H9 (cell line): ENCODE measurements at regions not wholly inside any gene's neighbourhood (a gene's known extent, or its start where the extent isn't known, plus 50 kb on each side); places are given as distances from the start of the nearest gene placed in this dataset.

ENCODE experiments used
- DNase-seq: peaks from one replicate; pipeline ENCODE4 v3.0.0-alpha.2; 2017
- H2AFZ ChIP-seq: one replicate; pipeline ENCODE4 v1.6.1; 2013; ENCODE audit warnings: mild to moderate bottlenecking, low read length, control low read depth, moderate library complexity
- H2AK5ac ChIP-seq: 2 replicates; pipeline ENCODE4 v1.6.1; 2013; ENCODE audit warnings: low read length, control low read depth, mixed read lengths; ENCODE audit not compliant: insufficient read length
- H2BK120ac ChIP-seq: one replicate; pipeline ENCODE4 v1.6.1; 2013; ENCODE audit warnings: low read depth, mild to moderate bottlenecking, low read length, control low read depth, inconsistent platforms; ENCODE audit not compliant: poor library complexity, severe bottlenecking
- H2BK12ac ChIP-seq: 2 replicates; pipeline ENCODE4 v1.6.1; 2013; ENCODE audit warnings: low read length, control low read depth, mixed read lengths, low read depth; ENCODE audit not compliant: insufficient read length
- H2BK15ac ChIP-seq: 2 replicates; pipeline ENCODE4 v1.6.1; 2013; ENCODE audit warnings: low read depth, low read length, control low read depth
- H2BK20ac ChIP-seq: one replicate; pipeline ENCODE4 v1.6.1; 2013; ENCODE audit warnings: low read depth, mild to moderate bottlenecking, low read length, control low read depth, inconsistent platforms; ENCODE audit not compliant: poor library complexity, severe bottlenecking
- H2BK5ac ChIP-seq: 2 replicates; pipeline ENCODE4 v1.6.1; 2013; ENCODE audit warnings: low read length, control low read depth, mixed read lengths; ENCODE audit not compliant: insufficient read length
- H3K14ac ChIP-seq: 2 replicates; pipeline ENCODE4 v1.6.1; 2013; ENCODE audit warnings: low read length, control low read depth; ENCODE audit not compliant: insufficient read depth
- H3K18ac ChIP-seq: 2 replicates; pipeline ENCODE4 v1.6.1; 2013; ENCODE audit warnings: low read depth, mild to moderate bottlenecking, mixed read lengths, low read length, control low read depth; ENCODE audit not compliant: insufficient read length
- H3K23ac ChIP-seq: 2 replicates; pipeline ENCODE4 v1.6.1; 2013; ENCODE audit warnings: low read length, control low read depth, mixed read lengths, low read depth; ENCODE audit not compliant: insufficient read length
- H3K23me2 ChIP-seq: 2 replicates; pipeline ENCODE4 v1.6.1; 2013; ENCODE audit warnings: low read depth, mild to moderate bottlenecking, mixed read lengths, low read length, control low read depth; ENCODE audit not compliant: insufficient read length, poor library complexity, severe bottlenecking
- H3K27ac ChIP-seq: 2 replicates; pipeline ENCODE4 v1.5.1; 2013; ENCODE audit warnings: low read length, control low read depth, mixed read lengths, low read depth; ENCODE audit not compliant: insufficient read length
- H3K27me3 ChIP-seq: 2 replicates; pipeline ENCODE4 v1.6.1; 2013; ENCODE audit warnings: low read length, control low read depth, inconsistent platforms; ENCODE audit not compliant: insufficient read depth
- H3K4ac ChIP-seq: 2 replicates; pipeline ENCODE4 v1.6.1; 2013; ENCODE audit warnings: low read depth, mild to moderate bottlenecking, control low read depth, inconsistent platforms, low read length, moderate library complexity
- H3K4me1 ChIP-seq: 2 replicates; pipeline ENCODE4 v1.6.1; 2013; ENCODE audit warnings: low read length, control low read depth, inconsistent platforms; ENCODE audit not compliant: insufficient read depth
- H3K4me2 ChIP-seq: 2 replicates; pipeline ENCODE4 v1.6.1; 2013; ENCODE audit warnings: low read length, control low read depth, mixed read lengths; ENCODE audit not compliant: insufficient read length, insufficient read depth
- H3K56ac ChIP-seq: 2 replicates; pipeline ENCODE4 v1.6.1; 2013; ENCODE audit warnings: low read depth, mild to moderate bottlenecking, mixed read lengths, low read length, control low read depth; ENCODE audit not compliant: insufficient read length
- H3K79me1 ChIP-seq: 2 replicates; pipeline ENCODE4 v1.6.1; 2013; ENCODE audit warnings: low read depth, mild to moderate bottlenecking, moderate library complexity, low read length, control low read depth, inconsistent platforms; ENCODE audit not compliant: insufficient read depth, poor library complexity, severe bottlenecking
- H3K79me2 ChIP-seq: 2 replicates; pipeline ENCODE4 v1.6.1; 2013; ENCODE audit warnings: low read length, control low read depth, inconsistent platforms; ENCODE audit not compliant: insufficient read depth
- H3K9ac ChIP-seq: 2 replicates; pipeline ENCODE4 v1.6.1; 2013; ENCODE audit warnings: low read length, control low read depth, mixed read lengths; ENCODE audit not compliant: insufficient read length; ENCODE audit errors: extremely low read depth
- H3K9me3 ChIP-seq: one replicate; pipeline ENCODE4 v1.6.1; 2013; ENCODE audit warnings: low read depth, low read length, inconsistent platforms; ENCODE audit not compliant: control insufficient read depth
- H3T11ph ChIP-seq: one replicate; pipeline ENCODE4 v1.6.1; 2013; ENCODE audit warnings: mild to moderate bottlenecking, low read length, control low read depth, inconsistent platforms
- H4K20me1 ChIP-seq: one replicate; pipeline ENCODE4 v1.6.1; 2013; ENCODE audit not compliant: control insufficient read depth, insufficient read length, insufficient read depth
- H4K5ac ChIP-seq: 2 replicates; pipeline ENCODE4 v1.6.1; 2013; ENCODE audit warnings: low read depth, mild to moderate bottlenecking, mixed read lengths, low read length, control low read depth; ENCODE audit not compliant: insufficient read length
- H4K8ac ChIP-seq: replicated peaks from 2 replicates; pipeline ENCODE4 v1.6.1; 2013; ENCODE audit warnings: low read length, control low read depth, mixed read lengths, low read depth; ENCODE audit not compliant: insufficient read length
- H4K91ac ChIP-seq: 2 replicates; pipeline ENCODE4 v1.6.1; 2013; ENCODE audit warnings: low read depth, mild to moderate bottlenecking, moderate library complexity, mixed read lengths, low read length, control low read depth; ENCODE audit not compliant: insufficient read length
- H3K27ac Mint-ChIP-seq, 3 experiments: 2 replicates in 2 of 3; 3 replicates in 1 of 3; pipeline ENCODE4 v1.8.0; 2020 to 2021; ENCODE audit warnings: mixed read lengths in 3 of 3, mild to moderate bottlenecking in 1 of 3, moderate library complexity in 1 of 3
- H3K27me3 Mint-ChIP-seq: 2 replicates; pipeline ENCODE4 v1.8.0; 2021; ENCODE audit warnings: low read depth, mild to moderate bottlenecking, moderate library complexity, mixed read lengths
- H3K36me3 Mint-ChIP-seq, 3 experiments: 2 replicates in 2 of 3; 3 replicates in 1 of 3; pipeline ENCODE4 v1.8.0; 2020 to 2021; ENCODE audit warnings: low read depth in 3 of 3, mixed read lengths in 3 of 3; ENCODE audit not compliant: insufficient read depth in 1 of 3
- H3K4me1 Mint-ChIP-seq, 2 experiments: 2 replicates each; pipeline ENCODE4 v1.8.0; 2020; ENCODE audit warnings: mixed read lengths in 2 of 2
- H3K4me3 Mint-ChIP-seq, 2 experiments: 2 replicates in 1 of 2; 3 replicates in 1 of 2; pipeline ENCODE4 v1.8.0; 2020 to 2021; ENCODE audit warnings: mild to moderate bottlenecking in 2 of 2, mixed read lengths in 2 of 2, moderate library complexity in 1 of 2
- H3K9me3 Mint-ChIP-seq, 2 experiments: 2 replicates in 1 of 2; 3 replicates in 1 of 2; pipeline ENCODE4 v1.8.0; 2020; ENCODE audit warnings: mild to moderate bottlenecking in 2 of 2, mixed read lengths in 2 of 2, moderate library complexity in 1 of 2
- WGBS: extraction: QIAGEN DNeasy Blood & Tissue Kit; methylation state at CpG from one replicate; pipeline ENCODE4 v1.1.7; 2013; ENCODE audit warnings: missing lambda C conversion rate, low lambda C conversion rate, mixed read lengths; ENCODE audit not compliant: insufficient read length; ENCODE audit errors: extremely low coverage; 5-methylcytosine and 5-hydroxymethylcytosine counted together
- TF ChIP-seq, protein P1 (sequence below): fragments of 200-600 bp; sonication (generic); conservative IDR thresholded peaks from 3 replicates; pipeline ENCODE4 v1.8.0; 2021; ENCODE audit warnings: antibody characterized with exemption, mild to moderate bottlenecking

GRCh38 chr6:90446164-90446563, 140.7 kb downstream of the MAP3K7 start:
- H2BK20ac ChIP-seq, result no peak overlapping the region
- H3K56ac ChIP-seq, result no peak overlapping the region
- Mint-ChIP-seq H3K9me3 (no peaks in the 10 kb centered on the region), H3K4me3 (no peak overlapping the region), H3K27ac (no peak overlapping the region), H3K27me3 (peaks cover 2% of the 10 kb centered on the region; the same call in 1 of the 2 replicates), H3K4me1 (peaks cover 47 to 51% of the 10 kb centered on the region in 2 experiments), H3K36me3 (no peaks in the 10 kb centered on the region)
- H4K5ac ChIP-seq, result no peak overlapping the region
- no peaks in the 10 kb centered on the region for H4K20me1 ChIP-seq
- TF ChIP-seq, protein P1, sequence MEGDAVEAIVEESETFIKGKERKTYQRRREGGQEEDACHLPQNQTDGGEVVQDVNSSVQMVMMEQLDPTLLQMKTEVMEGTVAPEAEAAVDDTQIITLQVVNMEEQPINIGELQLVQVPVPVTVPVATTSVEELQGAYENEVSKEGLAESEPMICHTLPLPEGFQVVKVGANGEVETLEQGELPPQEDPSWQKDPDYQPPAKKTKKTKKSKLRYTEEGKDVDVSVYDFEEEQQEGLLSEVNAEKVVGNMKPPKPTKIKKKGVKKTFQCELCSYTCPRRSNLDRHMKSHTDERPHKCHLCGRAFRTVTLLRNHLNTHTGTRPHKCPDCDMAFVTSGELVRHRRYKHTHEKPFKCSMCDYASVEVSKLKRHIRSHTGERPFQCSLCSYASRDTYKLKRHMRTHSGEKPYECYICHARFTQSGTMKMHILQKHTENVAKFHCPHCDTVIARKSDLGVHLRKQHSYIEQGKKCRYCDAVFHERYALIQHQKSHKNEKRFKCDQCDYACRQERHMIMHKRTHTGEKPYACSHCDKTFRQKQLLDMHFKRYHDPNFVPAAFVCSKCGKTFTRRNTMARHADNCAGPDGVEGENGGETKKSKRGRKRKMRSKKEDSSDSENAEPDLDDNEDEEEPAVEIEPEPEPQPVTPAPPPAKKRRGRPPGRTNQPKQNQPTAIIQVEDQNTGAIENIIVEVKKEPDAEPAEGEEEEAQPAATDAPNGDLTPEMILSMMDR, result no peak
- no peak overlapping the region for H3K4ac ChIP-seq
- H3K4me2 ChIP-seq, result no peak overlapping the region
- H3T11ph ChIP-seq, result no peak overlapping the region
- H3K9me3 ChIP-seq, result no peaks in the 10 kb centered on the region
- no peak overlapping the region for H4K8ac ChIP-seq
- H2BK15ac ChIP-seq, result no peak overlapping the region
- H2BK5ac ChIP-seq, result no peak overlapping the region
- no peak overlapping the region for H2AK5ac ChIP-seq
- H3K79me1 ChIP-seq, result no peaks in the 10 kb centered on the region
- H2BK12ac ChIP-seq, result no peak overlapping the region
- H3K79me2 ChIP-seq, result no peaks in the 10 kb centered on the region
- no peak overlapping the region for H3K18ac ChIP-seq
- H3K14ac ChIP-seq, result no peak overlapping the region
- no peak overlapping the region for H3K9ac ChIP-seq
- H2BK120ac ChIP-seq, result no peak overlapping the region
- no peak overlapping the region for H2AFZ ChIP-seq
- no peaks in the 10 kb centered on the region for H3K27me3 ChIP-seq
- H3K4me1 ChIP-seq, result peaks cover 15% of the 10 kb centered on the region; the same call in 1 of the 2 replicates
- H3K27ac ChIP-seq, result no peak overlapping the region
- H4K91ac ChIP-seq, result no peak overlapping the region
- no peak for DNase-seq
- H3K23me2 ChIP-seq, result no peaks in the 10 kb centered on the region
- no CpG with 5 or more reads among the region's 2 CpGs for WGBS
- H3K23ac ChIP-seq, result no peak overlapping the region
